MM.1S (cell line): ENCODE measurements at regions not wholly inside any gene's neighbourhood (a gene's known extent, or its start where the extent isn't known, plus 50 kb on each side); places are given as distances from the start of the nearest gene placed in this dataset.

ENCODE experiments used
- DNase-seq: peaks from one replicate; pipeline ENCODE4 v3.0.0-alpha.2; 2015
- H2AFZ ChIP-seq: fragments of 300-600 bp; sonication (generic); 2 replicates; pipeline ENCODE4 v1.6.0; 2016; ENCODE audit warnings: antibody characterized with exemption, low read length
- H3F3A ChIP-seq: fragments of 300-600 bp; sonication (generic); 2 replicates; pipeline ENCODE4 v1.6.1; 2016; ENCODE audit warnings: mild to moderate bottlenecking, antibody characterized with exemption, low read length, moderate library complexity, mixed read lengths; ENCODE audit not compliant: insufficient read depth
- H3K27ac ChIP-seq: fragments of 300-600 bp; sonication (generic); 2 replicates; pipeline ENCODE4 v1.5.1; 2016; ENCODE audit warnings: mild to moderate bottlenecking, low read length
- H3K27me3 ChIP-seq: fragments of 300-600 bp; sonication (generic); replicated peaks from 2 replicates; pipeline ENCODE4 v1.6.0; 2016; ENCODE audit warnings: low read length; ENCODE audit not compliant: insufficient read depth
- H3K36me3 ChIP-seq: fragments of 300-600 bp; sonication (generic); replicated peaks from 2 replicates; pipeline ENCODE4 v1.6.1; 2016; ENCODE audit warnings: mild to moderate bottlenecking, low read length, mixed read lengths; ENCODE audit not compliant: insufficient read depth
- H3K4me1 ChIP-seq: fragments of 300-600 bp; sonication (generic); 2 replicates; pipeline ENCODE4 v1.6.1; 2016; ENCODE audit warnings: low read length, mixed read lengths
- H3K4me2 ChIP-seq: fragments of 300-600 bp; sonication (generic); 2 replicates; pipeline ENCODE4 v1.6.0; 2016; ENCODE audit warnings: low read depth, low read length
- H3K4me3 ChIP-seq: fragments of 300-600 bp; sonication (generic); 2 replicates; pipeline ENCODE4 v1.5.1; 2016; ENCODE audit warnings: low read length, mixed read lengths
- H3K79me2 ChIP-seq: fragments of 300-600 bp; sonication (generic); 2 replicates; pipeline ENCODE4 v1.6.1; 2016; ENCODE audit warnings: mixed run types, low read length, mixed read lengths
- H3K9ac ChIP-seq: fragments of 300-600 bp; sonication (generic); 2 replicates; pipeline ENCODE4 v1.6.1; 2016; ENCODE audit warnings: low read length, mixed read lengths
- H3K9me2 ChIP-seq: fragments of 300-600 bp; sonication (generic); replicated peaks from 2 replicates; pipeline ENCODE4 v1.6.1; 2016; ENCODE audit warnings: mild to moderate bottlenecking, low read length, mixed read lengths; ENCODE audit not compliant: insufficient read depth
- H3K9me3 ChIP-seq: fragments of 300-600 bp; sonication (generic); replicated peaks from 2 replicates; pipeline ENCODE4 v1.6.1; 2016; ENCODE audit warnings: mild to moderate bottlenecking, low read length, mixed read lengths; ENCODE audit not compliant: insufficient read depth
- H4K20me1 ChIP-seq: fragments of 300-600 bp; sonication (generic); 2 replicates; pipeline ENCODE4 v1.6.1; 2016; ENCODE audit warnings: mild to moderate bottlenecking, low read length, moderate library complexity, mixed read lengths; ENCODE audit not compliant: insufficient read depth
- CTCF ChIP-seq: fragments of 300-600 bp; sonication (generic); IDR thresholded peaks from 2 replicates; pipeline ENCODE4 v1.5.1; 2016; ENCODE audit warnings: antibody characterized with exemption, low read length, mixed read lengths
- EZH2 ChIP-seq: fragments of 300-600 bp; sonication (generic); optimal IDR thresholded peaks from 2 replicates; pipeline ENCODE3; 2017; ENCODE audit warnings: low read depth, mild to moderate bottlenecking, antibody characterized with exemption, low read length, mixed read lengths
- EZH2phosphoT487 ChIP-seq: fragments of 300-600 bp; sonication (generic); IDR thresholded peaks from 2 replicates; pipeline ENCODE4 v1.6.1; 2018; ENCODE audit warnings: antibody characterized with exemption, low read length

GRCh38 chr1:60742339-60742738, 340.0 kb upstream of the NFIA start:
- Histone ChIP-seq H3K36me3 (no peaks in the 10 kb centered on the region), H3K9me3 (no peaks in the 10 kb centered on the region), H3K4me3 (no peak overlapping the region), H3K9ac (no peak overlapping the region), H3F3A (no peaks in the 10 kb centered on the region), H4K20me1 (no peaks in the 10 kb centered on the region), H3K9me2 (no peaks in the 10 kb centered on the region), H3K27ac (no peak overlapping the region), H3K4me1 (no peaks in the 10 kb centered on the region), H3K79me2 (no peaks in the 10 kb centered on the region), H2AFZ (no peak overlapping the region), H3K27me3 (no peaks in the 10 kb centered on the region), H3K4me2 (no peak overlapping the region)
- TF ChIP-seq CTCF: no peak
- TF ChIP-seq EZH2phosphoT487: no peak
- no peak for TF ChIP-seq EZH2
- DNase-seq: no peak

- Histone ChIP-seq H4K20me1 (no peaks in the 10 kb centered on the region), H3K27me3 (no peaks in the 10 kb centered on the region), H3K9me3 (no peaks in the 10 kb centered on the region), H3K4me2 (no peak overlapping the region), H3K79me2 (no peaks in the 10 kb centered on the region), H3K27ac (no peak overlapping the region), H3F3A (no peaks in the 10 kb centered on the region), H3K36me3 (no peaks in the 10 kb centered on the region), H3K4me3 (no peak overlapping the region), H2AFZ (no peak overlapping the region), H3K4me1 (no peaks in the 10 kb centered on the region), H3K9me2 (no peaks in the 10 kb centered on the region), H3K9ac (no peak overlapping the region)
- no peak for DNase-seq
- TF ChIP-seq EZH2phosphoT487 (no peak), EZH2 (no peak), CTCF (no peak)
Measured at GRCh38 chr1:60740154-60740553, 342.2 kb upstream of the NFIA start.

GRCh38 chr1:60739729-60740128, 342.6 kb upstream of the NFIA start:
- Histone ChIP-seq H3K4me2 (no peak overlapping the region), H3F3A (no peaks in the 10 kb centered on the region), H3K4me3 (no peak overlapping the region), H3K9me2 (no peaks in the 10 kb centered on the region), H4K20me1 (no peaks in the 10 kb centered on the region), H3K79me2 (no peaks in the 10 kb centered on the region), H3K4me1 (no peaks in the 10 kb centered on the region), H3K9me3 (no peaks in the 10 kb centered on the region), H2AFZ (no peak overlapping the region), H3K36me3 (no peaks in the 10 kb centered on the region), H3K27me3 (no peaks in the 10 kb centered on the region), H3K27ac (no peak overlapping the region), H3K9ac (no peak overlapping the region)
- TF ChIP-seq EZH2phosphoT487: no peak
- no peak for TF ChIP-seq CTCF
- no peak for TF ChIP-seq EZH2
- no peak for DNase-seq
